ENCODE measurements at regions not wholly inside any gene's neighbourhood (a gene's known extent, or its start where the extent isn't known, plus 50 kb on each side); places are given as distances from the start of the nearest gene placed in this dataset.
"Not testable (repeated sequence)": the region's sequence is repeated elsewhere in the genome, so short reads cannot be mapped to it uniquely, and the experiment has no call there.

DNA sequence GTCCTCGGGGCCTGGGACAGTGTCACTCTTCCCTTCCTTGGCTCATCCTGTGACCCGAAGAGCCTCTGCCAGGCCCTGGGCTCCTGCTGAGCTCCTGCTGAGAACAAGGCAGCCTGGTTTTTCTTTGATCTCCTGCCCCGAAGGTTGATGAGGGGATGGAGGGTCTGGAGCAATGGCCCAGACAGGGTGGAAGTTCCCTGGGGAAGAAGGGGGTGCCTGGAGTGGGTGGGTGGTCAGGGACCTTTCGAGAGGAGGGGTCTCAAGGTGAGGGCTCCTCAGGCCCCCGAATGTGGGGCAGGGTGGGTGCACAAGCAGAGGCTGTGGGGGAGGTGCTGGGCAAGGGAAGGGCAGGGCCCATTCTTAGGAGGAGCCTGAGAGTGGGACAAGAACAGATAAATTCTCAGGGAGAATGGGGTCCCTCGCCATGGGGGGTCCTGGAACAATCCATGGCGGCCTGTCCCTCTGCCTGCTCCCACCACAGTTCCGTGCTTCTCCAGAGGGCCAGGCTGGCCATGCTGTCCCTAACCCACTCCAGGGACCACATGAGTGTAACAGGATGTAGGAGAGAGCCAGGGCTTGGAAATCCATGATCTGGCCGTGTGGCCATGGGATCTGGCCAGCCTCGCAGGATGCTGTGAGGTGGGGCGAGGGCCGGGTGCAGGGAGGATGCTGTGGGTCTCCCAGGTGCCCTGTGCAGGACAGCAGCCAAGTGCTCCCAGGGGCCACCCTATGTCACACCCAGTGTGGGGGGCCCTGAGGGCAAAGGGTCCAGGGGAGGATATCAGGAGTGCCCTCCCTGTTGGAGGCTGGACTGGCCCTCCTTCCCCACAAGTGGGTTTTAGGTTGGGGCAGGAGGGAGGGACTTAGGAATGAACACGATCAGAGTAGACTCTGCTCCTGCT is 128.5 kb upstream of the LPCAT1 start:
- no peak for DNase-seq

DNA sequence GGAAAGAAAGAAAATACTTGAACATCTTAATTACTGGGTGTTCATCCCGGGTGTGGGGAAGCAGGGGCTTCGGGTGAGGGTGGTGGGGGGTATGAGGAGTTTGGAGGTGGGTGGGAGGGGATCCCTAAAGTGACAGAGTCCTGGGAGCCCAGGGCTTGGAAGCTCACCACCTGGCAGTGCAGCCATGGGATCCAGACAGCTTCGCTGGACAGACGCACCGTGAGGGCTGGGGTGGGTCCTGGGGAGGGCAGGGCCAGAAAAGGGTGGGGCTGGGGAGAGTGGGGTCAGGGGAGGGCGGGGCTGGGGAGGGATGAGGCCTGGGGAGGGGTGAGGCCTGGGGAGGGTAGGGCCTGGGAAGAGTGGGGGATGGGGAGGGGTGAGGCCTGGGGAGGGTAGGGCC is 127.5 kb upstream of the LPCAT1 start:
- no peak for DNase-seq

DNA sequence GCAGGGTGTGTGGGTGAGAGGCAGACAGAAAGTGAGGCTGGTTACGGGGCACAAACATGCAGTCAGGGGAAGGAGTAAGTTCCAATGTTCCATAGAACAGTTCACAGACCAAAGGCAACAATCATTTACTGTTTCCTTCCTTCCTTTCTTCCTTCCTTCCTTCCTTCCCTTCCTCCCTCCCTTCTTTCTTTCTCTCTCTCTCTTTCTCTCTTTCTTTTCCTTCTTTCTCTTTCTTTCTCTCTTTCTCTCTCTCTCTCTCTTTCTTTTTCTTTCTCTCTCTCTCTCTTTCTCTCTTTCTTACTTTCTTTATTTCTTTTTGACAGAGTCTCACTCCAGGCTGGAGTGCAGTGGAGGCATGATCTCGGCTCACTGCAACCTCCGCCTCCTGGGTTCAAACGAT is 125.8 kb upstream of the LPCAT1 start:
- DNase-seq, result no peak

DNA sequence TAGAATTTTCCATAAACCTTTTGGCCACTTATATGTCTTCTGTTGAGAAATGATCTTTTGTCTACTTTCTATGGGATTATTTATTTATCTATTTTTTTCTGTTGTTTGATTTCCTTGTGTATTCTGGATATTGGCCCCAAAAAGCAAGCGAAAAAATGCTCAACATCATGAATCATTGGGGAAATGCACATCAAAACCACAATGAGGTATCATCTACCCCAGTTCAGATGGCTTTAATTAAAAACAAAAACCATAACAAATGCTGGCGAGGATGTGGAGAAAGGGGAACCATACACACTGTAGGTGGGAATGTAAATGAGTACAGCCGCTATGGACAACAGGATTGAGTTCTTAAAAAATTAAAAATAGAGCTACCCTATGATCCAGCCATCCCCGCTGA is 125.0 kb upstream of the LPCAT1 start:
- DNase-seq, result no peak

DNA sequence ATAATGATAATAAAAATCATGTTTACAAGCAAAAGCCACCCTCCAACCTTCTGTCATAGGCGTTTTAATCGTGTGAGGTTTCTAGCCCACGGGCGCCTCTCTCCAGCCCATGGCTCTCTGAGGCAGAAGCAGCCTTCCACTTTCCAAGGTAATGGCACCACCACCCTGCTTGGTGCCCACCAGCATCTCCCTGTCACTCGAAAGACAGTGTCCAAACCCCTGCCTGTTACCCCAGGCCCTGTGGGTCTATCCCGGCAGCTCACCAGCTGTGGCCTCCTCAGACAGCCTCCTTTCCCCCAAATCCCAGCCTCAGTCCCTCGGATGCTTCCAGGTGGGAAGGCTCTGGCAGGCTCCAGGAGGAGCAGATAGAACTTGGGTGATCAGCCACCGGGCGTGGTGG is 123.8 kb upstream of the LPCAT1 start:
- DNase-seq, result no peak

DNA sequence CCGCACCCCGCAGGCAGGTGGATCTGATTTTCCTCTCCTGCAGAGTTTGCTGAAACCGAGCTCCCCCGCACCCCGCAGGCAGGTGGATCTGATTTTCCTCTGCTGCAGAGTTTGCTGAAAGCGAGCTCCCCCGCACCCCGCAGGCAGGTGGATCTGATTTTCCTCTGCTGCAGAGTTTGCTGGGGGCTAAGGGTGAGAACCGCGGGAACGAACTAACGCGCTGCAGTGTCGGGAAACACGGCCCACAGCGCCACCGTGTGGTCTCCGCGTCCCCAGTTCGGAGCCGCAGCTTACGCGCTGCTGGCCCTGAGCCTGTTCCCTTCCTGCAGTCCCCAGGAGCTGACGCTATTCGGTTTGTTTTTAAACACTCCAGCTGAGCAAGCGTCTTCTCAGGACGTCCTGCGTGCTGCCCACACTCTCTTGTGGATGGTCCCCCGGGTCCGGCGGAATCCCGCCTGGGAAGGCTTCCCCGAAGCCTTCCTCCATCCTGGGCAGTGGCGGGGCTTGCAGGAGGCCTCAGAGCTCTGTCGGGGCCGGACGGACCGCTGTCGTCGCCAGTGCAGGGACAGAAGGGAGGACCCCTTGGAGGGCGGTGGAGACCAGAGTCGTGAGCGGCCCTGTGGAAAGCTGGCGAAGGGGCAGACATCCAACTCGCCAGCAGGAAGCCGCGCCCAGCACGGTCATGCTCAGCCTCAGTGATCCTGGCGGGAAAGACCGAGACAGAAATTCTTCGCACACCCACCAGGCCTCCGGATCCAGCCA is 121.2 kb upstream of the LPCAT1 start:
- DNase-seq, result peak; percentile 80 to 87

DNA sequence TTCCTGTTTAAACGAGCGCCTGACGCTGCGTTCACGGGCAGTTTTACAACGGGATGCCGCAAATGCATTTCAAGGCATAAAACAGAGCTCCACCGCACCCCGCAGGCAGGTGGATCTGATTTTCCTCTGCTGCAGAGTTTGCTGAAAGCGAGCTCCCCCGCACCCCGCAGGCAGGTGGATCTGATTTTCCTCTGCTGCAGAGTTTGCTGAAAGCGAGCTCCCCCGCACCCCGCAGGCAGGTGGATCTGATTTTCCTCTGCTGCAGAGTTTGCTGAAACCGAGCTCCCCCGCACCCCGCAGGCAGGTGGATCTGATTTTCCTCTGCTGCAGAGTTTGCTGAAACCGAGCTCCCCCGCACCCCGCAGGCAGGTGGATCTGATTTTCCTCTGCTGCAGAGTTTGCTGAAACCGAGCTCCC is 120.6 kb upstream of the LPCAT1 start:
- DNase-seq, result not testable (repeated sequence)

DNA sequence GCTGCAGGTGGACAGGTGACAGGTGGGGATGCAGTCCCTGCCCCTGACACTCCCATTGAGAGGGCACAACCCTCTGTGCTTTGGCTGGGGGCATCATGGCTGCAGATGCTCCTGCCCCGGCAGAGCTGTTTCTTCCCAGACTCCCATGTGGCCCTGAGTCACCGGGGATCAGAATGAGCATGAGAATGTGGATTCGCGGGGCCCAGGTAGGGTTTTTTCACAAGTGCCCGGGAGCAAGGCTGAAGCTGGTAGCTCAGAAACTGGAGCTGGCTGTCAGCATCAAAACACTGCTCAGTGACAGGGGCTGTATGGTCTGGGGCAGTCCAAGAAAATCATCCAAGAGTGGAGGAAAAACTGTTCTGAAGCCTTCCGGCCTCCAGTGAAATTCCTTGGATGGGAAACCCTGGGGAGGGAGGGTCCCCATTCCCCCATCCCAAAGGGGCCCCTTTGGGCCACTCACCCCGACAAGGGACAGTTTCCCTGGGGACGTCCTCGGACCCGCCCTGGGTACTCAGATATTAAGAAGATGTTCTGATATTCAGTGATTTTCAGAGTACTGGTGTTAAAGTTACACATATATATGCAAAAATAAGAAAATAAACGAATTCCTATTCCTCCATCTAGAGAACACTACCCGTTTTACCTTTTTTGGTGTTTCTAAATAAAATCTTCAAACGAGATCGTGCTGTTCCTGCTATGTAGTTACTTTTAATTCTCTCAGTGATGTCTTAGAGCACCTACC is 120.1 kb upstream of the LPCAT1 start:
- no peak for DNase-seq

DNA sequence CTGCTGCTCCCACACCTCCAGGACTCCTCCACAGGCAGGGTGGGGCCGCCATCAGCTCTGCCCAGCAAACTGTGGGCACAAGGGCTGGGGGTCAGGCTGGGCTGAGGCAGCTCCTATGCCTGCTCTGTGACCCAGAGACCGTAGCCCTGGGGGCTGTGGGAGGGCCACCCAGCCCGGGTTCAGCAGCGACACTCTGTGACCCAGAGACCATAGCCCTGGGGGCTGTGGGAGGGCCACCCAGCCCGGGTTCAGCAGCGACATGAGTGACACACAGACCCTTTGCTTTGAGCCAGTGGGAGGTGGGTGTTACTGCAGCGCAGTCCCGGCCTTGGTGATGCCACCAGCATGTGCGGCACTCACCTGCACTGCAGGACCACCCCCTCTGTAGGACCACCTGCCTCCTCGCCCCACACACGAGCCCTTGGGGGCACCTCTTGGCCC is 118.9 kb upstream of the LPCAT1 start:
- DNase-seq, result no peak

DNA sequence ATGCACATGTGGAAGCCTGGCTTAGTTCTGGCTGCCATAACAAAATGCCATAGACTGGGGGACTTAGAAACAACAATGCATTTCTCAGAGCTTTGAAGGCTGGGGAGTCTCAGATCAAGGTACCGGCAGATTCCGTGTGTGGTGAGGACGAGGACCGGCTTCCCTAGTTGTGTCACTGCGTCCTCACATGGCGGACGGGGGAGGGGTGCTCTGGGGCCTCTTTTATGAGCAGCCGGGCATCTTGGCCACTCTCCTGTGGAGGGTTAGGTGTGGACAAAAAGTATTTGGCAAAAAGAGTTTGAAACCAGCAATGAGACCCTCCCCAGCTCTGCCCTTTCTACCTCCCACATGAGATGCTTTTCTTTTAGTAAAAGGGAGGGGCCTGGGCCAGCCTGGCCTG is 118.5 kb upstream of the LPCAT1 start:
- no peak for DNase-seq

DNA sequence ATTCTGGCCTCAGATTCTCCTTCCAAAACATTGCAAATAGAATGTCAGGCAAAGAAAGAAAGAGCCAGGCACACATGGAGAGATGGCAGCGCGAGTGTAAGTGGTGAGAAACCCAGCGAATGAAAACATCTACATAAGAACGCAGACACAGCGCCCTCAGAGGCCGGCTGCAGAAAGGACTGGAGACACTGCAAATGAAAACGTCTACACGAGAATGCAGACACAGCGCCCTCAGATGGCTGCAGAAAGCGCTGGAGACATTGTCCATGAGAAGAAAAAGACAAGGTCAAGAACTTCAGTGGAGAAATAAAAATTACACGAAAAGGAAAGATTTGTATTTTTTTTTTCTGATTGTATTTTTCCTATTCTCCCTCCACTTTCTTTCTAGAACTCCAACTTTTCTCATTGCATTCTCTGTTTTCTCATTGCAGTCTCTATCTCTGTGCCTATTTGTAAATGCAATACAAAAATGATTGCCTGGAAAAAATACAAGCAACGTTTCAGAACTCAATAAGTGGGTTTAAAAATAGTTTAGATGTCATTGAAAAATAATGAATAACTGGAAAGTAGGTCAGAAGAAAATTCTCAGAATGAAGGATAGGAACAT is 117.9 kb upstream of the LPCAT1 start:
- DNase-seq, result peak; percentile 95 to 98

DNA sequence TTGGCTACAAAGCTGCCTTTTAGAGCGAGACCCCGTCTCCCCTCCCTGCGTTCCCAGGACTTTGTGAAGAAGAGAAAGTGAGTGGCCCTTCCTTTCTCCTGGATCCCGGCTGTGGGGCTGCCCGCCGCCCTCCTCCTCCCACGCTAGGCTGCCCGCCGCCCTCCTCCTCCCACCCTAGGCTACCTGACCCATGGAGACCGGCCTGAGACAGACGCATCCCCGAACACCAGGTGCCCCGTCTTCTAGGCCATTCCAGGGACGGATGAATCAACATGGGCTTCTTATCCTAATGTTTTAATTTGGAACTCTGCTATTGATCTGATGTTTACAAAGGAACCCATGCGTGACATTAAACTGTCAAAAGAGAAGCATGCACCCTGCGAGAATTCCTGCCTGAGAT is 117.3 kb upstream of the LPCAT1 start:
- DNase-seq, result no peak

DNA sequence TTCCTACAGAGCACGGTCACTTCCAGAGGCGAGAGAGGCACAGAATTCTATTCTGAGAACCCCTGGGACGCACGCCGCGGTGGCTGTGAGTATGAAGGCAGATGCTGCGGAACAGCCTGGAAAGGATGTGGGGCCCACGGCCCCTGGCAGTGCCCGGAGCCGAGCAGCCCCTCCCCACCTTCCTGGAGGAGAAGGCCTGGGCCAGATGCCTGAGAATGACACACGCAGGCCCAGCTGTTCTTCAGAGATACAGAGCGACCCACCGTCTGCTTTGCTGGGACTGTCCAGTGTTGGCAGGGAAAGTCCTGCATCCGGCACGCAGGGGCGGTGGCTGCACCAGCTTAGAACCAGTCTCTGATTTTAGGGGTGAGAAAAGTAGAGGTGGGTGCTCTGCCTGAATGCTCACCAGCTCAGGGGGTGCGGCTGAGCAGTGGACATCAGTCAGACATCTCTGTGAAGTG is 116.7 kb upstream of the LPCAT1 start:
- no peak for DNase-seq

DNA sequence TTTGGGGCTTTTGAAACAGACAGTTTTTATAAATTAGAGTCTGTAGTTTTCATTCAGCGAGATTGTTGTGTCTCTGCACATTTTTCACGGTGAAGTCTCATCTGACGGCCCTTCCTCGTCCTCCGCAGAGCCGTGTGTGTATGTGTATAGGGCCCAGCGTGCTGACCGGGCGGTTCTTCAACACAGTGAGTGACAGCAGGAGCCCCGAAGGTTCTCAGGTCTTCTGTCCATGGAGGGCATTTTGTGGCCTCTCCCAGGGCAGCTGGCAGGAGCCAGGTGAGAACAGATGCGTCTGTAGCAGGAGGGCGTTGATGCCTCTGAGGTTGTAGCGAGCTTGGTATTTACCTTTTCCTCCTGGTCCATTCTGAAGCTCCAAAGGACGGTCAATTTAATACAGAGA is 116.0 kb upstream of the LPCAT1 start:
- no peak for DNase-seq

DNA sequence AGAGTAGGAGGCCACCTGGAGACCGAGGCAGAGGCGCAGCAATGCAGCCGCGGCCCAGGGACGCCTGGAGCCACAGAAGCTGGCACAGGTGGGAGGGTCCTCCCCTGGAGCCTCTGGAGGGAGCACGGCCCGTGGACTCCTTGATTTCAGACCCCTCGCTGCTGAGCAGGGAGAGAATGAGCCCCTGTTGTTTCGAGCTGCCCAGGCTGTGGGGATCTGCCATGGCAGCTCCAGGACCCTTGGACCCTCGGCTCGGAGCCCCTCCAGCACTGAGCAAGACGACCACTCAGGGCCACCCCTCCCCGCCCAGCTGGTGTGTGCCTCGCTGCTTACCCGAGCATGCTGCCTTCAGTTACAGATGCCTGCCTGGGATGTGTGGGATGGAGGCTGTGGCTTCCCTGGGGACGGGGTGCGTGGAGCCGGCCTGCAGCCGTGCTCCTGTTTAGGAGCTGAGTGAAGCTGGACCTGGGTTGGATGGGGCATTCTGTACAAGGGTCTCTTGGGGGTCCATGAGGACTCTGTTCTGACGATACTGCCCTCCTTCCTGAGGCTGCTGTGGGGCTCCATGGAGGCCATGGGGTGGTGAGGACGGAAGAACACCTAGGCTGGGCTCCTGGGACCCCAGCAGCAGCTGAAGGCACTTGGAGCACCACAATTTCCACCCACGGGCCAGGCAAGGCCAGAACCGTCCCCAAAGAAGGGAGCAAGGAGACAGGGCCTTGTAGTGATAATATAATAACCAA is 115.1 kb upstream of the LPCAT1 start:
- DNase-seq, result no peak

DNA sequence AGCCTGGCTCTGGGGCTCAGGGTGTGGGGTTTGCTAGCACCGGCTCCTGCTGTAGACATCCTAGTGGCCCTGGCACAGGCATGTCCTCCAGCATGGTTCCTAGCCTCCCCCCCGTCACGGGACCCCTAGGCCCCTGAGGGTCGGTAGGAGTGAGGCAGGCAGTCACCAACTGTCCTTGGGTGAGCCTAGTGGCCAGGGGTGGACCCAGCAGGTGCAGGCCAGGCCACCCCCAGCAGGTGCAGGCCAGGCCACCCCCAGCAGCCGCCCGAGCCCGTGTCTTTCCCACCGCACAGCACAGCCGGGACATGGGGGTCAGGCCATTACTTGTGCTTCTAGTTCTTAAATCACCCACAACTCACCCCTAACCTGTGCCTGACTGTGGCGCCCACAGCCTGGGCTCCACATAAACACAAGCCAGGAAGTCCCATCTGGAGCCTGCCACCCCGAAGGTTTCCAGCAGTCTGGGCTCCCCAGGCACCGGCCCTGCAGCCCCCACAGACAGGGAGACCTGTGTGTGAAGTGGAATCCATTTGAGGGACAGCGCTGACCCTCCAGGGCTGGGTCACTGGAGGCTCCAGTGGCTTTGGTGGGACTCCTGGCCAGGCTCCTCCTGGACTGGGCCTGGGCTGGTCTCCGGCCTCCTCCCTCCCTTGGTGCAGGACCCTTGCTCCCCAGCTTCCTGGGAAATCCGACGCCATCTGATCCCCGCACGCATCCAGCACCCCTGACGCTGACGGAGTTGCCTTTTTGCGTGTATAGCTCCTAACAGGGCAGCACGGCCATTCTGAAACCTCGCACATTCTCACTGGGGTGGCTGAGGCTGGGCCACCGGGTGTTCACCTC is 114.1 kb upstream of the LPCAT1 start:
- DNase-seq, result no peak

DNA sequence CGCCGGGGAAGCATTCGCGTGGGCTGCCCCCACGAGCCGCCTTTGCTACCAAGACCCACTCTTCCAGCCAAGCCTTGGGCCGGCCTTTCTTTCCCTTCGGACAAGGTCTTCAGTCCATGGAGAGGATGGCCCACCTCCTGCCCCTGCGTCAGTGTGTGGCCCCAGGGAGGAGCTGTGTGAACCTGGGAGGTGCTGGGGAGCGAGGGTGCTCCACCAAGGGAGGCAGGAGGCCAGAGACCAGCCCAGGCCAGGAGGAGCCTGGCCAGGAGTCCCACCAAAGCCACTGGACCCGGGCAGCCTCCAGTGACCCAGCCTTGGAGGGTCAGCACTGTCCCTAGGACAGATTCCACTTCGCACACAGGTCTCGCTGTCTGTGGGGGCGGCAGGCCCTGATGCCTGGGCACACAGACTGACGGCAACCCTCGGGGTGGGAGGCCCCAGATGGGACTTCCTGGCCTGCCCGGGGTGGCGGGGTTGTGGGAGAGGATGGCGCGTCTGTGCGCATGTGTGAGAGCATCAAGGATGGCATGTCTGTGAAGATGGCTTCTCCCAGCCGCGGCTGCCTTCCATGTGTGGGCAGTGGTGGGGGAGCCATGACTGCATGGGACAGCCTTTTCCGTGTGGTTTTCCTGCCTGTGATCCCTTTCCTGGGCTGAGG is 113.3 kb upstream of the LPCAT1 start:
- no peak for DNase-seq

DNA sequence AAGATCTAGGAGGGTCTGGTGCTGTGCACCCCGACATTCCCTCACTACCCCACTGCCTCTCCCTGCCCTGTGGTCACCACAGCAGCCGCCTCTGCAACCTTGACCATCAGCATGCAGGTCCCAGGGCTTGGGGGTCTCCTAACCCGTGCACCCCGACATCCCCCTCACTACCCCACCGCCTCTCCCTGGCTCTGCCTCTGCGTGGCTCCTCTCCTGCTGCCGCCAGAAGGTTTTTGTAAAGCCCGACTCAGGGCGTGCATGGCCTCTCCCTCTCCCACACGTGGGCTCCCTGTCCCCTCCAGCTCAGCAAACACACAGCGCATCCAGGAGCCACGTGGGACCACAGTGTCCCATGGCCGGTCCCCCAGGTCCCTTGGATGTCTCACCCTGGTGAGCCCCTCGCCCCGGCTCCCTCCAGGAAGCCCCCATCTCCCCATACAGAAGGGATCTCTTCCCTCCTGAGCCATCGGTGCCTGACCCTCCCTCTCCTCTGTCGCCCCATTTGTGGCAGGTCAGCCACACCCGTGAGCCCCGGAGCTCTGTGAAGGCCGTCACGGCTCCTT is 112.5 kb upstream of the LPCAT1 start:
- DNase-seq, result not testable (repeated sequence)

DNA sequence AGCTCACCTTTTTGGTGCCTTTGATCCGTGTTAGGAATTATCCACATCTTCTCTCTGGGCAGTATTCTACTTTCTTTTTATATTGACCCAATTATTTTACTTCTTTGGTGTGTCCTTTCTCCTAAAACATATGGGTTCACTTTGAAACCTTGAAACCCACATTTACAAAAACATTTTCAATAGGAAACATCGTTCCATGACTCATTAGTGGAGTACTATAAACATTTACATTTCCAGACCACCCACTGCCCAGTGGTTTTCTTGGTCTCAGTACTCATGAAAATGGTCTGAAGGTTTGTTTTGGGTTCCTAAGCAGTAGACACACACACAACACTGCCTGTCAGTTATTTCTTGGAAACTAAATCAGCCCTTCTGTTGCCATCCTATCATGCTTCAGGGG is 111.7 kb upstream of the LPCAT1 start:
- DNase-seq, result not testable (repeated sequence)

DNA sequence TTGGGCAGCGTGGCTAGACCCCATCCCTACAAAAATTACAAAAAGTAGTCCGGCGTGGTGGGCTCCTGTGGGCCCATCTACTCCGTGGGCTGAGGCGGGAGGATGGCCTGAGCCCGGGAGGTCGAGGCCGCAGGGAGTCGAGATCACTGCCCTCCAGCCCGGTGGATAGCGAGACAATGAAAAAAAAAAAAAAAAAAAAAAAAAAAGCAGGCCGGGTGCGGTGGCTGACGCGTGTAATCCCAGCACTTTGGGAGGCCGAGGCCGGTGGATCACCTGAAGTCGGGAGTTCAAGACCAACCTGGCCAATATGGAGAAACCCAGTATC is 110.5 kb upstream of the LPCAT1 start:
- no peak for DNase-seq
